ENCODE measurements at regions not wholly inside any gene's neighbourhood (a gene's known extent, or its start where the extent isn't known, plus 50 kb on each side); places are given as distances from the start of the nearest gene placed in this dataset.

DNA sequence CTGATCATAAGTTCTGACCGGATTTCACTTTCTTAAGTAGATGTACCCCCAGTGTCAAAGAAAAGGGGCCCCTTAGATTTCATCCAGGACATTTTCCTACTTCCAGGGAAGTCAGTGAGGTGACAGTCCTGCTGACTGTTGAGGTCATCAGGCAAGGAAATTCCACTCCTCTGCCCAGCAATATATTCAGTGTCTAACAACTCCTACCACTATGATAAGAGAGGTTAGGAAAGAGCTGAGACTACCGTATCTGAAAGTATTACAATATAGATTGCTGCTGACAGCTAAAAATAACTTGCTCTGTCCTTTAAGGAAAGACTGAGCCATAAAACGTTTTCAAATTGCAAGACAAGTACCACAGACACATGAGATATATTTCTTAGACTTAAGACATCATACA is 325.1 kb downstream of the EFNB2 start:
- TF ChIP-seq, protein P1, sequence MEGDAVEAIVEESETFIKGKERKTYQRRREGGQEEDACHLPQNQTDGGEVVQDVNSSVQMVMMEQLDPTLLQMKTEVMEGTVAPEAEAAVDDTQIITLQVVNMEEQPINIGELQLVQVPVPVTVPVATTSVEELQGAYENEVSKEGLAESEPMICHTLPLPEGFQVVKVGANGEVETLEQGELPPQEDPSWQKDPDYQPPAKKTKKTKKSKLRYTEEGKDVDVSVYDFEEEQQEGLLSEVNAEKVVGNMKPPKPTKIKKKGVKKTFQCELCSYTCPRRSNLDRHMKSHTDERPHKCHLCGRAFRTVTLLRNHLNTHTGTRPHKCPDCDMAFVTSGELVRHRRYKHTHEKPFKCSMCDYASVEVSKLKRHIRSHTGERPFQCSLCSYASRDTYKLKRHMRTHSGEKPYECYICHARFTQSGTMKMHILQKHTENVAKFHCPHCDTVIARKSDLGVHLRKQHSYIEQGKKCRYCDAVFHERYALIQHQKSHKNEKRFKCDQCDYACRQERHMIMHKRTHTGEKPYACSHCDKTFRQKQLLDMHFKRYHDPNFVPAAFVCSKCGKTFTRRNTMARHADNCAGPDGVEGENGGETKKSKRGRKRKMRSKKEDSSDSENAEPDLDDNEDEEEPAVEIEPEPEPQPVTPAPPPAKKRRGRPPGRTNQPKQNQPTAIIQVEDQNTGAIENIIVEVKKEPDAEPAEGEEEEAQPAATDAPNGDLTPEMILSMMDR (conservative IDR thresholded peaks at IDR 0.05; ENCODE audit: low read length) = no peak
- TF ChIP-seq EZH2phosphoT487 (IDR thresholded peaks at IDR 0.05; ENCODE audit: borderline replicate concordance, low read depth, low read length) = no peak

Data from OCI-LY7 (cell line).